Sigmoid colon (tissue), 3 donors: ENCODE measurements at regions not wholly inside any gene's neighbourhood (a gene's known extent, or its start where the extent isn't known, plus 50 kb on each side); places are given as distances from the start of the nearest gene placed in this dataset.

Experiments used
- CTCF ChIP-seq, 4 experiments: fragments of 450-650 bp in 3 of 4; fragments of 200-600 bp in 1 of 4; IDR thresholded peaks; one replicate each; pipeline ENCODE4 v1.5.1; 2016 to 2019; ENCODE audit warnings: antibody characterized with exemption in 4 of 4, mild to moderate bottlenecking in 3 of 4, moderate library complexity in 2 of 4
- POLR2A ChIP-seq, 2 donors: fragments of 450-650 bp; IDR thresholded peaks; one replicate each; pipeline ENCODE4 v1.6.1; 2016; ENCODE audit warnings: antibody characterized with exemption in 2 of 2, mild to moderate bottlenecking in 2 of 2, moderate library complexity in 2 of 2

GRCh38 chr11:119481667-119482400, 58.9 kb upstream of the THY1 start:
- TF ChIP-seq CTCF (IDR thresholded peaks at IDR 0.05) (no peak), POLR2A (IDR thresholded peaks at IDR 0.05) (no peak)
